PC-3 (cell line): ENCODE measurements at regions not wholly inside any gene's neighbourhood (a gene's known extent, or its start where the extent isn't known, plus 50 kb on each side); places are given as distances from the start of the nearest gene placed in this dataset.

ENCODE experiments used
- ATAC-seq: fragments of 200-7000 bp; cut with Tn5 transposase; 2 replicates; pipeline ENCODE4 v1.9.1; 2020; ENCODE audit warnings: mild to moderate bottlenecking, moderate library complexity
- BruUV-seq: library from RNA; stranded (reverse); fragments of 400-500 nt; replicated peaks from 2 replicates; lab custom pipeline; 2021; lab: Mats Ljungman, UMichigan
- CTCF ChIA-PET: fragments of 300-600 bp; sonication (Branson Sonifier 250); formaldehyde crosslinking; loops from one replicate; lab custom pipeline; 2022; ENCODE audit warnings: antibody characterized with exemption; lab: Charles Lee
- POLR2A ChIA-PET: fragments of 300-600 bp; sonication (Branson Sonifier 250); formaldehyde crosslinking; loops from one replicate; lab custom pipeline; 2022; ENCODE audit warnings: antibody characterized with exemption; ENCODE audit not compliant: unreplicated experiment; lab: Charles Lee
- DNase-seq: peaks from one replicate; pipeline ENCODE4 v3.0.0-alpha.2; 2015
- H2AFZ ChIP-seq: fragments of 300-600 bp; sonication (generic); 2 replicates; pipeline ENCODE4 v1.6.0; 2016; ENCODE audit warnings: antibody characterized with exemption, low read length
- H3F3A ChIP-seq: fragments of 300-600 bp; sonication (generic); one replicate; pipeline ENCODE4 v1.6.0; 2017; ENCODE audit warnings: antibody characterized with exemption, low read length, control low read depth, mild to moderate bottlenecking; ENCODE audit not compliant: unreplicated experiment
- H3K27ac ChIP-seq: fragments of 300-600 bp; sonication (generic); 2 replicates; pipeline ENCODE4 v1.5.1; 2016; ENCODE audit warnings: mild to moderate bottlenecking, low read length
- H3K27me3 ChIP-seq: fragments of 300-600 bp; sonication (generic); 2 replicates; pipeline ENCODE4 v1.6.1; 2016; ENCODE audit warnings: low read length, mixed read lengths
- H3K36me3 ChIP-seq: fragments of 300-600 bp; sonication (generic); 2 replicates; pipeline ENCODE4 v1.6.1; 2016; ENCODE audit warnings: low read depth, mixed run types, low read length, mixed read lengths
- H3K4me1 ChIP-seq: fragments of 300-600 bp; sonication (generic); 2 replicates; pipeline ENCODE4 v1.5.1; 2016; ENCODE audit warnings: low read length; ENCODE audit not compliant: insufficient read depth
- H3K4me2 ChIP-seq: fragments of 300-600 bp; sonication (generic); 2 replicates; pipeline ENCODE4 v1.6.0; 2016; ENCODE audit warnings: low read length
- H3K4me3 ChIP-seq: fragments of 300-600 bp; sonication (generic); 2 replicates; pipeline ENCODE4 v1.5.1; 2016; ENCODE audit warnings: mild to moderate bottlenecking, low read length, mixed read lengths
- H3K79me2 ChIP-seq: fragments of 300-600 bp; sonication (generic); 2 replicates; pipeline ENCODE4 v1.6.1; 2017; ENCODE audit warnings: low read length, mixed read lengths
- H3K9ac ChIP-seq: fragments of 300-600 bp; sonication (generic); 2 replicates; pipeline ENCODE4 v1.6.0; 2016; ENCODE audit warnings: mild to moderate bottlenecking, low read length
- H3K9me2 ChIP-seq: fragments of 300-600 bp; sonication (generic); replicated peaks from 2 replicates; pipeline ENCODE4 v1.6.1; 2016; ENCODE audit warnings: mixed run types, low read length, mixed read lengths
- H3K9me3 ChIP-seq: fragments of 300-600 bp; sonication (generic); 2 replicates; pipeline ENCODE4 v1.6.1; 2016; ENCODE audit warnings: low read length, mixed read lengths
- H4K20me1 ChIP-seq: fragments of 300-600 bp; sonication (generic); 2 replicates; pipeline ENCODE4 v1.6.1; 2016; ENCODE audit warnings: low read length, mixed read lengths
- EZH2 ChIP-seq: fragments of 300-600 bp; sonication (generic); IDR thresholded peaks from one replicate; pipeline ENCODE4 v1.6.1; 2017; ENCODE audit warnings: antibody characterized with exemption, mild to moderate bottlenecking, low read length; ENCODE audit not compliant: unreplicated experiment
- EZH2phosphoT487 ChIP-seq: fragments of 300-600 bp; sonication (generic); IDR thresholded peaks from 2 replicates; pipeline ENCODE4 v1.6.1; 2018; ENCODE audit warnings: mild to moderate bottlenecking, antibody characterized with exemption, low read length, borderline replicate concordance
- intact Hi-C: fragments of 100-400 bp; cut with micrococcal nuclease; formaldehyde crosslinking; loops from 2 replicates; pipeline ENCODE4 v1.9.0; 2023
- TF ChIP-seq, protein P1 (sequence below): fragments of 300-600 bp; sonication (generic); conservative IDR thresholded peaks from 2 replicates; pipeline ENCODE4 v1.5.1; 2017; ENCODE audit warnings: antibody characterized with exemption, low read depth, mild to moderate bottlenecking, low read length

DNA sequence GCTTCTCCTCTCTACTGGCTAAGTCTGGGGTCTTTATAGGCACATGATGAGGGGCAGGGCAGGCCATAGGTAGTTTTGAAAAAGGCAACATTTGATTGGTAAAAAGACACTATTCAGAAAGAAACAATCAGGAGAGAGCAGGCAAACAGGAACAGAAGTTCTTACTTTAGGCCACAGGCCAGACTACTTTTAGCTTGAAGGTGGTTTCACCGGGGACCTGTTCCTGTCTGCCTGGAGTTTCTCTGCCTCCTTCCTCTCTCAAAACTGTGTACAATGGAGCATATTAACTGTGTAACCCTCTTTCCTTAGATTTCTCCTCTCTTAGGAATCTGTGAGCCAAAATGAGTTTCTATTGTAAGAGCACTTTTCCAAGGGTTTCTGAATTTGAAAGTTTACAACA, 167.9 kb upstream of the AVPR1A start:
- Histone ChIP-seq H3K9me2 (no peaks in the 10 kb centered on the region), H3K4me2 (no peak overlapping the region), H3K27me3 (no peaks in the 10 kb centered on the region), H3K27ac (no peak overlapping the region), H2AFZ (no peak overlapping the region), H4K20me1 (no peaks in the 10 kb centered on the region), H3K79me2 (no peaks in the 10 kb centered on the region), H3F3A (no peaks in the 10 kb centered on the region), H3K4me1 (peaks cover 4% of the 10 kb centered on the region; the same call in 1 of the 2 replicates), H3K9me3 (no peaks in the 10 kb centered on the region), H3K36me3 (no peaks in the 10 kb centered on the region), H3K4me3 (no peak overlapping the region), H3K9ac (no peak overlapping the region)
- ChIA-PET CTCF (no interaction called here), POLR2A (no interaction called here)
- ATAC-seq (no peak), DNase-seq (no peak)
- intact Hi-C loops, result no loop called here
- no TSS peak for BruUV-seq
- TF ChIP-seq, protein P1, sequence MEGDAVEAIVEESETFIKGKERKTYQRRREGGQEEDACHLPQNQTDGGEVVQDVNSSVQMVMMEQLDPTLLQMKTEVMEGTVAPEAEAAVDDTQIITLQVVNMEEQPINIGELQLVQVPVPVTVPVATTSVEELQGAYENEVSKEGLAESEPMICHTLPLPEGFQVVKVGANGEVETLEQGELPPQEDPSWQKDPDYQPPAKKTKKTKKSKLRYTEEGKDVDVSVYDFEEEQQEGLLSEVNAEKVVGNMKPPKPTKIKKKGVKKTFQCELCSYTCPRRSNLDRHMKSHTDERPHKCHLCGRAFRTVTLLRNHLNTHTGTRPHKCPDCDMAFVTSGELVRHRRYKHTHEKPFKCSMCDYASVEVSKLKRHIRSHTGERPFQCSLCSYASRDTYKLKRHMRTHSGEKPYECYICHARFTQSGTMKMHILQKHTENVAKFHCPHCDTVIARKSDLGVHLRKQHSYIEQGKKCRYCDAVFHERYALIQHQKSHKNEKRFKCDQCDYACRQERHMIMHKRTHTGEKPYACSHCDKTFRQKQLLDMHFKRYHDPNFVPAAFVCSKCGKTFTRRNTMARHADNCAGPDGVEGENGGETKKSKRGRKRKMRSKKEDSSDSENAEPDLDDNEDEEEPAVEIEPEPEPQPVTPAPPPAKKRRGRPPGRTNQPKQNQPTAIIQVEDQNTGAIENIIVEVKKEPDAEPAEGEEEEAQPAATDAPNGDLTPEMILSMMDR, result no peak
- no peak for TF ChIP-seq EZH2phosphoT487
- TF ChIP-seq EZH2, result no peak

DNA sequence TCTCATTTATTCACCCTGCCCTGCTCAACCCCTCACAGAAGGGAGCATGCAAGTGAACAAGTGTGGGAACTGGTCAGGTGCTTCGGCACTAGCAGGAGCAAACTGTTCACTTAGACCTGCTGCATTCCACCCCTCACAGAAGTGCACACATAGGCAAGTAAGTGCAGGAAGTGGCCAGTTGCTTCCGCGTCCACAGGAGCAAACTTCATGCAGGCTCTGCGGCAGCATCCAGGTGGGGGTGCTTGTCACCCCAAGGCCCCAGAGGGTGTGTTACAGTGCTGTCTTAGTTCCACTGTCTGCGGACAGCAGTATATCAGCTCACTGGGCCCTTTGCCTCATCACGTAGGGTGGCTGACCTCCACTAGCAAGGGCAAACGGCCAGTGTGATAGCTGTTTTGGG, 167.3 kb upstream of the AVPR1A start:
- H3F3A ChIP-seq, result no peaks in the 10 kb centered on the region
- ChIA-PET CTCF (no interaction called here), POLR2A (no interaction called here)
- H3K4me1 ChIP-seq, result peaks cover 4% of the 10 kb centered on the region; the same call in 1 of the 2 replicates
- H3K36me3 ChIP-seq, result no peaks in the 10 kb centered on the region
- no peak overlapping the region for H3K27ac ChIP-seq
- no peaks in the 10 kb centered on the region for H3K79me2 ChIP-seq
- no peak for DNase-seq
- H3K4me3 ChIP-seq, result no peak overlapping the region
- H4K20me1 ChIP-seq, result no peaks in the 10 kb centered on the region
- no peak overlapping the region for H3K9ac ChIP-seq
- H2AFZ ChIP-seq, result no peak overlapping the region
- no TSS peak for BruUV-seq
- TF ChIP-seq EZH2 (no peak), EZH2phosphoT487 (no peak)
- no peaks in the 10 kb centered on the region for H3K27me3 ChIP-seq
- no peak for ATAC-seq
- no peaks in the 10 kb centered on the region for H3K9me3 ChIP-seq
- H3K4me2 ChIP-seq, result no peak overlapping the region
- intact Hi-C loops, result no loop called here
- no peaks in the 10 kb centered on the region for H3K9me2 ChIP-seq

DNA sequence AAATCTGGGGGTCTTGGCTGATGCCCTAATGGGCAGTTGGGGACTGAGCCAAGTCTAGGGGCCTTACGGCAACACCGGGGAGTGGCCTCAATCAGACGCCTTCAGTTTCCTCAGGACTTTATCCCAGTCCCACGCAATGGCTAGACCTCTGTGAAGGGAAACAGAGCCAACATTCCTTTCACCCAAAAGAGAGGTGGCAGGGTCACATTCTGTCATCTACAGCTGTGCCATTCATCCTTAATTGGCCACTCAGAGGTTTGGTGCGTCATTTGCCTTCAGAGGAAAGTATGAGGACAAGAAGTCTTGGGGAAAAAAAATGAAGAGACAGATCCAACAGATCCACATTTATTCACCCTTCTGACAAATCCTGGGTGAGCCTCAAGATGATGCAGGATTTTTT, 166.9 kb upstream of the AVPR1A start:
- intact Hi-C loops, result no loop called here
- Histone ChIP-seq H4K20me1 (no peaks in the 10 kb centered on the region), H3K27me3 (no peaks in the 10 kb centered on the region), H3K27ac (no peak overlapping the region), H3K9me2 (no peaks in the 10 kb centered on the region), H3K36me3 (no peaks in the 10 kb centered on the region), H3K4me2 (no peak overlapping the region), H3K79me2 (no peaks in the 10 kb centered on the region), H3F3A (no peaks in the 10 kb centered on the region), H3K4me3 (no peak overlapping the region), H2AFZ (no peak overlapping the region), H3K9me3 (no peaks in the 10 kb centered on the region), H3K9ac (no peak overlapping the region), H3K4me1 (peaks cover 4% of the 10 kb centered on the region; the same call in 1 of the 2 replicates)
- TF ChIP-seq, protein P1, result no peak
- no peak for TF ChIP-seq EZH2phosphoT487
- no peak for TF ChIP-seq EZH2
- CTCF ChIA-PET, result no interaction called here
- no peak for DNase-seq
- POLR2A ChIA-PET, result no interaction called here
- BruUV-seq, result no TSS peak
- no peak for ATAC-seq
